Smooth muscle cell (in vitro differentiated cells): ENCODE measurements at regions not wholly inside any gene's neighbourhood (a gene's known extent, or its start where the extent isn't known, plus 50 kb on each side); places are given as distances from the start of the nearest gene placed in this dataset.

Experiments
- DNase-seq: peaks from one replicate; lab custom pipeline; 2025; ENCODE audit not compliant: unreplicated experiment; lab: John Stamatoyannopoulos, UW
- H2AFZ ChIP-seq: fragments of 200-600 bp; sonication (generic); 2 replicates; pipeline ENCODE4 v1.6.0; 2016; ENCODE audit warnings: antibody characterized with exemption, low read depth, mild to moderate bottlenecking
- H3F3A ChIP-seq: fragments of 200-600 bp; sonication (generic); 2 replicates; pipeline ENCODE4 v1.6.0; 2017; ENCODE audit warnings: antibody characterized with exemption, low read depth
- H3K27ac ChIP-seq: fragments of 200-600 bp; sonication (generic); 2 replicates; pipeline ENCODE4 v1.5.1; 2016; ENCODE audit warnings: low read depth, mild to moderate bottlenecking
- H3K27me3 ChIP-seq: fragments of 200-600 bp; sonication (generic); 2 replicates; pipeline ENCODE4 v1.6.1; 2016; ENCODE audit warnings: low read depth, mild to moderate bottlenecking
- H3K36me3 ChIP-seq: fragments of 200-600 bp; sonication (generic); 2 replicates; pipeline ENCODE4 v1.5.1; 2016; ENCODE audit warnings: low read depth
- H3K4me1 ChIP-seq: fragments of 200-600 bp; sonication (generic); 2 replicates; pipeline ENCODE4 v1.5.1; 2016; ENCODE audit warnings: low read depth
- H3K4me2 ChIP-seq: fragments of 200-600 bp; sonication (generic); 2 replicates; pipeline ENCODE4 v1.6.0; 2016; ENCODE audit warnings: mild to moderate bottlenecking
- H3K4me3 ChIP-seq: fragments of 200-600 bp; sonication (generic); 2 replicates; pipeline ENCODE4 v1.5.1; 2016; ENCODE audit warnings: mild to moderate bottlenecking
- H3K79me2 ChIP-seq: fragments of 200-600 bp; sonication (generic); 2 replicates; pipeline ENCODE4 v1.6.0; 2016; ENCODE audit warnings: low read depth, mild to moderate bottlenecking
- H3K9ac ChIP-seq: fragments of 200-600 bp; sonication (generic); 2 replicates; pipeline ENCODE4 v1.6.0; 2016; ENCODE audit warnings: low read depth
- H3K9me3 ChIP-seq: fragments of 200-600 bp; sonication (generic); replicated peaks from 2 replicates; pipeline ENCODE4 v1.5.1; 2016; ENCODE audit warnings: low read depth
- H4K20me1 ChIP-seq: fragments of 200-600 bp; sonication (generic); 2 replicates; pipeline ENCODE4 v1.6.0; 2016; ENCODE audit warnings: low read depth
- WGBS: methylation state at CpG from one replicate; pipeline ENCODE4 v1.1.7; 2016; ENCODE audit warnings: low lambda C conversion rate; 5-methylcytosine and 5-hydroxymethylcytosine counted together
- TF ChIP-seq, protein P1 (sequence below): fragments of 200-600 bp; sonication (generic); IDR thresholded peaks from 2 replicates; pipeline ENCODE4 v1.5.1; 2017; ENCODE audit warnings: borderline replicate concordance, mild to moderate bottlenecking, antibody characterized with exemption; ENCODE audit not compliant: insufficient read depth, poor library complexity, severe bottlenecking

DNA sequence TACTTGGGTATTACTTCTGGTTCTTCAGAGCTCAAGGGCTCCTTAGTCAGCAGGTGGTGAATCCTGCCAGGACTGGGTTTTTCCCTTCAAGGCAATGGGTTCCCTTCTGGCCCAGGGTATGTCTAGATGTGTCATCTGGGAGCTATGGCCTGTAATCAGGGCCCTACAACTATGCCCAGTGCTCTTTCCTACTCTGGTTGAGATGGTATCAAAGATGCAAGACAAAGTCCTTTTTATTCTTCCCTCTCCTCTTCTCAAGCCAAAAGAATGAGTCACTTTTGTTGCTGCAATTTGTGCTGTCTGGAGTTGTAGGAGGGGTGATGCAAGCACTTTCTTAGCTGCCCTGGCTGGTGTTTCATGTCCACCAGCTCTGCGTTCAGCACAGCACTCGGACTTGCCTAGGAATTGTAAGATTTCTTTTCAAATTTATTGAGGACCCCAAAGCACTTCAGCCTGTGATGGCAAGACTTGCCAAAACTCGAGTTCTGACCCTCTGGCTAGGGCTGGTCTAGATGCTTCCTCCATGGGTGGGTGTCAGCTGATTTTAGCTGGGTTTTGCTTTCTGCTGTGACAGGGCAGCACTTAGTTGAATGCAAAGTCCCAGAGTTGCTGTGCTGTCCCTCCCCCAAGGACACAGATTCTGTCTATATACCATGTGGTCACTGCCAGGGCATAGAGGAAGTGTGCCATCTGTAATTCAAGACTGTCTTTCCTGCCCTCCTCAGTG lies 129.2 kb upstream of the CBLB start:
- Histone ChIP-seq H3K4me3 (peak overlapping the region; percentile 3), H3K79me2 (no peaks in the 10 kb centered on the region), H3K4me2 (peak overlapping the region; percentile 82), H2AFZ (peak overlapping the region; percentile 20), H3F3A (peaks cover 10% of the 10 kb centered on the region), H3K27ac (peak overlapping the region; percentile 90), H3K27me3 (no peaks in the 10 kb centered on the region), H4K20me1 (no peaks in the 10 kb centered on the region), H3K9ac (peak overlapping the region; percentile 67), H3K4me1 (no peaks in the 10 kb centered on the region), H3K9me3 (no peaks in the 10 kb centered on the region), H3K36me3 (peaks cover under 1% of the 10 kb centered on the region)
- peak; percentile 4 for DNase-seq
- TF ChIP-seq, protein P1, sequence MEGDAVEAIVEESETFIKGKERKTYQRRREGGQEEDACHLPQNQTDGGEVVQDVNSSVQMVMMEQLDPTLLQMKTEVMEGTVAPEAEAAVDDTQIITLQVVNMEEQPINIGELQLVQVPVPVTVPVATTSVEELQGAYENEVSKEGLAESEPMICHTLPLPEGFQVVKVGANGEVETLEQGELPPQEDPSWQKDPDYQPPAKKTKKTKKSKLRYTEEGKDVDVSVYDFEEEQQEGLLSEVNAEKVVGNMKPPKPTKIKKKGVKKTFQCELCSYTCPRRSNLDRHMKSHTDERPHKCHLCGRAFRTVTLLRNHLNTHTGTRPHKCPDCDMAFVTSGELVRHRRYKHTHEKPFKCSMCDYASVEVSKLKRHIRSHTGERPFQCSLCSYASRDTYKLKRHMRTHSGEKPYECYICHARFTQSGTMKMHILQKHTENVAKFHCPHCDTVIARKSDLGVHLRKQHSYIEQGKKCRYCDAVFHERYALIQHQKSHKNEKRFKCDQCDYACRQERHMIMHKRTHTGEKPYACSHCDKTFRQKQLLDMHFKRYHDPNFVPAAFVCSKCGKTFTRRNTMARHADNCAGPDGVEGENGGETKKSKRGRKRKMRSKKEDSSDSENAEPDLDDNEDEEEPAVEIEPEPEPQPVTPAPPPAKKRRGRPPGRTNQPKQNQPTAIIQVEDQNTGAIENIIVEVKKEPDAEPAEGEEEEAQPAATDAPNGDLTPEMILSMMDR: no peak
- WGBS: 22% methylated on average over 3 of the region's 3 CpGs

DNA sequence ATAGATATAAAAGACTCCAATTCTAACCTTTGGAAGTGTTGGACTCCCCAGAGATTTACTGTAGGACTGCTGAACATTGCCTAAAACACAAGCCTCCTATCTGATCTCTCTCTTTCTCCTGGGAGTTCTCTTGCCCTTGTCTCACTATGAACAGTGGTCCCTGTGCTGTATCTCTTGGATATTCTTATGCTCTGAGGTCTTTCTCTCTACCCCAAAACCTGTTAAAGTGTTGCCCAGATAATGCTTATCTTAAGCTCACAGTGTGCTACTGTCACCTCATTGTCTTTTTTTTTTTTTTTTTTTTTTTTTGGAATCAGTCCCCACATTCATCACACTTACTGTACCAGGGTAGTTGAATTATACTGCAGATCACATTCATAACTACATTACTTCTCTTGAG lies 131.0 kb upstream of the CBLB start:
- TF ChIP-seq, protein P1: no peak
- no peaks in the 10 kb centered on the region for H3K9me3 ChIP-seq
- H3K4me2 ChIP-seq: no peak overlapping the region
- no peaks in the 10 kb centered on the region for H3K27me3 ChIP-seq
- no peak overlapping the region for H3K27ac ChIP-seq
- H3K79me2 ChIP-seq: no peaks in the 10 kb centered on the region
- peaks cover 16% of the 10 kb centered on the region for H3F3A ChIP-seq
- no peak overlapping the region for H3K9ac ChIP-seq
- DNase-seq: no peak
- no peaks in the 10 kb centered on the region for H3K36me3 ChIP-seq
- no peaks in the 10 kb centered on the region for H3K4me1 ChIP-seq
- no peak overlapping the region for H3K4me3 ChIP-seq
- H2AFZ ChIP-seq: no peak overlapping the region
- H4K20me1 ChIP-seq: no peaks in the 10 kb centered on the region

DNA sequence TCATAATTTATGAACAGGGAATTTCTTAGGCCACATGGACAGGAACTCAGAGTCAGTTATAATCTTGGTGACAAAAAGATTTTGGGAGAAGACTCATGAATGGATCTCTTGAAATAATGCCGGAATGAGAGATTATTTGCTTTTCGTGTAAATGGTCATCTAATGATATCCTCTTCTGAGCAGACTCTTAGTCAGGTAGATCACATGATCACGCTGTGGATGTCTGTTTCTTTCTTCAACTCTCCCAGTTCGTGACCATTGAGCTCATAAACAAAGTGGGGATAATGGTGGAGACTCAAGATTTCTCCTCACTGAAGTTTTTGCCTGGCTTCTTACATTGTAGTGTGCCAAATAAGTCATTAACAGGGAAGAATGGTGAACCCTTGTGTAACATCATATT lies 133.1 kb upstream of the CBLB start:
- 95% methylated on average over 4 of the region's 4 CpGs for WGBS
- Histone ChIP-seq H3K27me3 (no peaks in the 10 kb centered on the region), H3K9ac (no peak overlapping the region), H4K20me1 (no peaks in the 10 kb centered on the region), H3K79me2 (no peaks in the 10 kb centered on the region), H3K4me2 (no peak overlapping the region), H3K9me3 (no peaks in the 10 kb centered on the region), H3F3A (peaks cover 16% of the 10 kb centered on the region), H2AFZ (no peak overlapping the region), H3K4me1 (no peaks in the 10 kb centered on the region), H3K27ac (no peak overlapping the region), H3K4me3 (no peak overlapping the region), H3K36me3 (no peaks in the 10 kb centered on the region)
- DNase-seq: no peak
- TF ChIP-seq, protein P1: no peak

DNA sequence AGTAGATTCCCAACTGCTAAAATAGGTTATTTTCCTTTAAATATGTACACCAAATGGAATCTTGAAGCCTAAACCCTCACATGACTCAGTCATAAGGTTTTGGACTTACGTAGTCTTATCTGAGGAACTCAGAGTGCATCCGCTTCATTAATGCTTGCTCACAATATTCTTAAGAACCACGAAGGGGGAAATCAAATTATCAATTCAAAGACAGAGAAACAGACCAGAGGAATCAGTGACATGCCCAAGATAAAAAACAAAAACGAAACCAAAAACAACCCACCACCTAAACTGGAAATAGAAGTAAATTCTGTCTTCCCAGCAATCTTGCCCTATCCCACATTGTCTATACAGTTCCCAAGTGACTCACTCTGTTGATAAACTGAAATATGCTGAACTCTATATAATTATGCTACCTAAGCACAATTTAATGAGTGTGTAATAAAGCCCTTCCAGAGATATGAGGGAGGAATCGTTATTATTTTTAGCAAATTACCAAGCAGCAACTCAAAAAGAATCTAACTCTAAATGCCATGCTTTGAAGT lies 135.4 kb upstream of the CBLB start:
- DNase-seq: no peak
- TF ChIP-seq, protein P1: no peak
- peak overlapping the region; percentile 88 for H3K27ac ChIP-seq
- H3K4me3 ChIP-seq: peak overlapping the region; percentile 35
- H3F3A ChIP-seq: peaks cover 5% of the 10 kb centered on the region
- H3K4me2 ChIP-seq: peak overlapping the region; percentile 80
- no peaks in the 10 kb centered on the region for H4K20me1 ChIP-seq
- H3K4me1 ChIP-seq: no peaks in the 10 kb centered on the region
- no peaks in the 10 kb centered on the region for H3K36me3 ChIP-seq
- no peaks in the 10 kb centered on the region for H3K9me3 ChIP-seq
- peak overlapping the region; percentile 78 for H3K9ac ChIP-seq
- no peaks in the 10 kb centered on the region for H3K79me2 ChIP-seq
- 19% methylated on average over 5 of the region's 5 CpGs for WGBS
- peak overlapping the region; percentile 82 for H2AFZ ChIP-seq
- H3K27me3 ChIP-seq: no peaks in the 10 kb centered on the region
